ENCODE measurements at regions not wholly inside any gene's neighbourhood (a gene's known extent, or its start where the extent isn't known, plus 50 kb on each side); places are given as distances from the start of the nearest gene placed in this dataset.

DNA sequence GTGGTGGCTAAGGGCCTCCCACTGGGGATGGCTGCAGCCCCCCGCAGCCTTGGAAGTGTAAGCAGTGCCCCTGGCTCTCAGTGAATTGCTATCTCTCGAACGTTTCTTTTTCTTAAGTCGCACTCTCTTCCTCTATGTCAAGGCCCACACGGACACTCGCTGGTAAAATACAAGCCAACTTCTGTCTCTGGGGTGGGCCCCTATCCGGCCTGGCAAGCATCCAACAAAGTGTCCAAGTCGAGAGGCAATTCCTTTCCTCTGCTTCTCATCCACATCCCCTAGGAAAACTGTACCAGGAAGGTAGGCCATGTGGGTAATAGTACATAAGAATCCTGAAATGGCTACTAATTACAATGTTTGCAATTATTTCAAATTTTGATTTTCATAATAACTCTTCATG lies 194.9 kb upstream of the MGMT start:
- Histone ChIP-seq H3K79me2 (ENCODE audit: control insufficient read depth, insufficient read depth, low read length) (no peaks in the 10 kb centered on the region), H3K9me1 (ENCODE audit: control insufficient read depth, insufficient read depth, low read length) (no peaks in the 10 kb centered on the region), H3K4me3 (no peak overlapping the region), H3K27ac (ENCODE audit: extremely low read depth, low read depth, low read length) (no peak overlapping the region), H3K27me3 (ENCODE audit: control insufficient read depth in 2 of 2, insufficient read depth in 2 of 2, low read length in 2 of 2) (peaks cover 0 to 4% of the 10 kb centered on the region in 2 experiments; a peak in 2 of 5 replicates), H3K4me1 (replicated peaks in 1 of 2; ENCODE audit: control insufficient read depth in 2 of 2, insufficient read depth in 2 of 2, low read length in 2 of 2) (no peaks in the 10 kb centered on the region), H3K9me3 (replicated peaks; ENCODE audit: control insufficient read depth, insufficient read depth, low read depth, low read length) (no peaks in the 10 kb centered on the region), H2AFZ (ENCODE audit: low read depth, low read length) (no peak overlapping the region), H3K36me3 (ENCODE audit: control insufficient read depth, insufficient read depth, low read length) (no peaks in the 10 kb centered on the region), H3K9ac (ENCODE audit: insufficient read depth in 1 of 2, low read depth in 2 of 2, low read length in 2 of 2) (no peak overlapping the region), H3K4me2 (ENCODE audit: insufficient read depth, low read length) (no peak overlapping the region), H4K20me1 (replicated peaks; ENCODE audit: control insufficient read depth, insufficient read depth, low read length) (no peaks in the 10 kb centered on the region; the same call in 1 of the 2 replicates)
- ChIA-PET POLR2A (interaction anchor here (0.6 kb wide), 1 partner anchor 81 kb away, joined by 3 read pairs; no protein-coding TSS in a partner anchor), CTCF (ENCODE audit: low intra/inter-chr PET ratio) (no interaction called here)
- ATAC-seq (no peak), FAIRE-seq (no peak), DNase-seq (ENCODE audit: extremely low read depth in 1 of 4, low spot score in 3 of 4) (no peak)
- 0% methylated on average over 3 of the region's 8 CpGs for WGBS (ENCODE audit: insufficient coverage, low coverage, missing lambda C conversion rate)
- no TSS peak for BruUV-seq (replicated peaks)
- TF ChIP-seq DPF2 (IDR thresholded peaks at IDR 0.05) (no peak), HOXB6 (CRISPR knock-in tag; IDR thresholded peaks at IDR 0.05; ENCODE audit: borderline replicate concordance) (no peak), ZNF76 (CRISPR knock-in tag; IDR thresholded peaks at IDR 0.05; ENCODE audit: borderline replicate concordance) (no peak), LEF1 (IDR thresholded peaks at IDR 0.05) (no peak), ZNF354B (CRISPR knock-in tag; IDR thresholded peaks at IDR 0.05) (no peak), RBFOX2 (IDR thresholded peaks at IDR 0.05; ENCODE audit: low read depth, low read length) (no peak), CREM (IDR thresholded peaks at IDR 0.05; ENCODE audit: low read depth) (no peak), FUS (optimal IDR thresholded peaks at IDR 0.05; ENCODE audit: low read depth, low read length) (no peak), MCM5 (IDR thresholded peaks at IDR 0.05; ENCODE audit: low read depth) (no peak), ZNF232 (CRISPR knock-in tag; IDR thresholded peaks at IDR 0.05) (no peak), ZNF146 (CRISPR knock-in tag; IDR thresholded peaks at IDR 0.05; ENCODE audit: unreplicated experiment) (no peak), IRF2 (CRISPR knock-in tag; IDR thresholded peaks at IDR 0.05) (no peak)
- TF ChIP-seq, protein P1, sequence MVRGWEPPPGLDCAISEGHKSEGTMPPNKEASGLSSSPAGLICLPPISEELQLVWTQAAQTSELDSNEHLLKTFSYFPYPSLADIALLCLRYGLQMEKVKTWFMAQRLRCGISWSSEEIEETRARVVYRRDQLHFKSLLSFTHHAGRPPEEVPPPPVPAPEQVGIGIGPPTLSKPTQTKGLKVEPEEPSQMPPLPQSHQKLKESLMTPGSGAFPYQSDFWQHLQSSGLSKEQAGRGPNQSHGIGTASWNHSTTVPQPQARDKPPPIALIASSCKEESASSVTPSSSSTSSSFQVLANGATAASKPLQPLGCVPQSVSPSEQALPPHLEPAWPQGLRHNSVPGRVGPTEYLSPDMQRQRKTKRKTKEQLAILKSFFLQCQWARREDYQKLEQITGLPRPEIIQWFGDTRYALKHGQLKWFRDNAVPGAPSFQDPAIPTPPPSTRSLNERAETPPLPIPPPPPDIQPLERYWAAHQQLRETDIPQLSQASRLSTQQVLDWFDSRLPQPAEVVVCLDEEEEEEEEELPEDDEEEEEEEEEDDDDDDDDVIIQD (CRISPR knock-in tag; IDR thresholded peaks at IDR 0.05) = no peak
- TF ChIP-seq, protein P2, sequence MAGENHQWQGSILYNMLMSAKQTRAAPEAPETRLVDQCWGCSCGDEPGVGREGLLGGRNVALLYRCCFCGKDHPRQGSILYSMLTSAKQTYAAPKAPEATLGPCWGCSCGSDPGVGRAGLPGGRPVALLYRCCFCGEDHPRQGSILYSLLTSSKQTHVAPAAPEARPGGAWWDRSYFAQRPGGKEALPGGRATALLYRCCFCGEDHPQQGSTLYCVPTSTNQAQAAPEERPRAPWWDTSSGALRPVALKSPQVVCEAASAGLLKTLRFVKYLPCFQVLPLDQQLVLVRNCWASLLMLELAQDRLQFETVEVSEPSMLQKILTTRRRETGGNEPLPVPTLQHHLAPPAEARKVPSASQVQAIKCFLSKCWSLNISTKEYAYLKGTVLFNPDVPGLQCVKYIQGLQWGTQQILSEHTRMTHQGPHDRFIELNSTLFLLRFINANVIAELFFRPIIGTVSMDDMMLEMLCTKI (IDR thresholded peaks at IDR 0.05; ENCODE audit: partially characterized antibody) = no peak
- intact Hi-C loops (cut with micrococcal nuclease) = no loop called here
- in situ Hi-C loops (cut with MboI) = no loop called here

Measured in K562 (cell line).